Uterus (tissue), 3 donors: ENCODE measurements at regions not wholly inside any gene's neighbourhood (a gene's known extent, or its start where the extent isn't known, plus 50 kb on each side); places are given as distances from the start of the nearest gene placed in this dataset.

Experiments
- DNase-seq, 2 donors: peaks; one replicate each; pipeline ENCODE4 v3.0.0-alpha.2; 2019 to 2020
- H3K27ac ChIP-seq, 2 donors: fragments of 200-600 bp; sonication (generic); 1 replicate in 1 of 2; 2 replicates in 1 of 2; pipeline ENCODE4 v1.5.1; 2016 to 2018
- H3K27me3 ChIP-seq, 2 donors: fragments of 200-600 bp; sonication (generic); one replicate each; pipeline ENCODE4 v1.5.1; 2018 to 2019; ENCODE audit warnings: control low read depth in 1 of 2
- H3K36me3 ChIP-seq, 2 donors: fragments of 200-600 bp; sonication (generic); one replicate each; pipeline ENCODE4 v1.5.1; 2019; ENCODE audit warnings: control low read depth in 1 of 2
- H3K4me1 ChIP-seq, 2 donors: fragments of 200-600 bp; sonication (generic); one replicate each; pipeline ENCODE4 v1.5.1; 2018 to 2019; ENCODE audit warnings: control low read depth in 1 of 2
- H3K4me3 ChIP-seq, 2 donors: fragments of 200-600 bp; sonication (generic); 1 replicate in 1 of 2; 2 replicates in 1 of 2; pipeline ENCODE4 v1.5.1; 2018 to 2019; ENCODE audit warnings: mild to moderate bottlenecking in 1 of 2
- H3K9me3 ChIP-seq, 2 donors: fragments of 200-600 bp; sonication (generic); one replicate each; pipeline ENCODE4 v1.5.1; 2019; ENCODE audit warnings: control low read depth in 1 of 2
- CTCF ChIP-seq, 4 experiments: fragments of 200-600 bp in 2 of 4; fragments of 450-650 bp in 2 of 4; sonication (generic) in 2 of 4; IDR thresholded peaks; one replicate each; pipeline ENCODE4 v1.5.1; 2016 to 2019; ENCODE audit warnings: antibody characterized with exemption in 4 of 4, mild to moderate bottlenecking in 2 of 4, moderate library complexity in 1 of 4
- POLR2A ChIP-seq, 2 donors: fragments of 450-650 bp; IDR thresholded peaks; one replicate each; pipeline ENCODE4 v1.6.1; 2016; ENCODE audit warnings: antibody characterized with exemption in 2 of 2, mild to moderate bottlenecking in 1 of 2, moderate library complexity in 1 of 2
- intact Hi-C: fragments of 100-400 bp; cut with DNase I; formaldehyde crosslinking; loops from one replicate; pipeline ENCODE4 v1.15.1; 2023; ENCODE audit warnings: low total_unique reads
- donor health status: DM: yes; HTN: yes; CAD: no.

- no peaks in the 10 kb centered on the region for H3K36me3 ChIP-seq
- H3K9me3 ChIP-seq, result no peaks in the 10 kb centered on the region
- no peak overlapping the region for H3K27ac ChIP-seq
- intact Hi-C loops, result no loop called here
- no peak for DNase-seq
- H3K4me3 ChIP-seq, result no peak overlapping the region
- H3K4me1 ChIP-seq, result peaks cover 0 to under 1% of the 10 kb centered on the region in 2 donors
- H3K27me3 ChIP-seq, result no peaks in the 10 kb centered on the region
- TF ChIP-seq CTCF (IDR thresholded peaks at IDR 0.05), result no peak
- TF ChIP-seq POLR2A (IDR thresholded peaks at IDR 0.05), result no peak
Measured at GRCh38 chr2:10187661-10188060, 65.1 kb downstream of the RRM2 start.

GRCh38 chr2:10188211-10188610 is 65.7 kb downstream of the RRM2 start:
- H3K4me1 ChIP-seq, result peaks cover 0 to 6% of the 10 kb centered on the region in 2 donors
- TF ChIP-seq CTCF (IDR thresholded peaks at IDR 0.05) (no peak), POLR2A (IDR thresholded peaks at IDR 0.05) (no peak)
- intact Hi-C loops, result no loop called here
- no peaks in the 10 kb centered on the region for H3K9me3 ChIP-seq
- H3K36me3 ChIP-seq, result no peaks in the 10 kb centered on the region
- no peaks in the 10 kb centered on the region for H3K27me3 ChIP-seq
- DNase-seq, result no peak
- no peak overlapping the region for H3K4me3 ChIP-seq
- no peak overlapping the region for H3K27ac ChIP-seq

- no peaks in the 10 kb centered on the region for H3K27me3 ChIP-seq
- no peak for TF ChIP-seq POLR2A (IDR thresholded peaks at IDR 0.05)
- H3K4me1 ChIP-seq, result peaks cover 0 to 9% of the 10 kb centered on the region in 2 donors
- no peak overlapping the region for H3K27ac ChIP-seq
- H3K4me3 ChIP-seq, result no peak overlapping the region
- H3K36me3 ChIP-seq, result no peaks in the 10 kb centered on the region
- DNase-seq, result no peak
- intact Hi-C loops, result no loop called here
- no peaks in the 10 kb centered on the region for H3K9me3 ChIP-seq
Measured at GRCh38 chr2:10188729-10189305, 66.3 kb downstream of the RRM2 start.

GRCh38 chr2:10190255-10190654 is 67.7 kb downstream of the RRM2 start:
- Histone ChIP-seq H3K4me1 (peaks cover 0 to 15% of the 10 kb centered on the region in 2 donors), H3K36me3 (no peaks in the 10 kb centered on the region), H3K27ac (no peak overlapping the region), H3K9me3 (no peaks in the 10 kb centered on the region), H3K4me3 (no peak overlapping the region), H3K27me3 (no peaks in the 10 kb centered on the region)
- no peak for DNase-seq
- intact Hi-C loops, result no loop called here
- no peak for TF ChIP-seq CTCF (IDR thresholded peaks at IDR 0.05)
- no peak for TF ChIP-seq POLR2A (IDR thresholded peaks at IDR 0.05)

- TF ChIP-seq POLR2A (IDR thresholded peaks at IDR 0.05) (no peak), CTCF (IDR thresholded peaks at IDR 0.05) (no peak)
- DNase-seq, result no peak
Measured at GRCh38 chr2:10190737-10191532, 68.4 kb downstream of the RRM2 start.

More at GRCh38 chr2:10190737-10191532, 68.4 kb downstream of the RRM2 start:
- no peak overlapping the region for H3K4me3 ChIP-seq
- H3K27ac ChIP-seq, result no peak overlapping the region
- H3K27me3 ChIP-seq, result no peaks in the 10 kb centered on the region
- H3K36me3 ChIP-seq, result no peaks in the 10 kb centered on the region
- no peaks in the 10 kb centered on the region for H3K9me3 ChIP-seq
- H3K4me1 ChIP-seq, result peaks cover 0 to 15% of the 10 kb centered on the region in 2 donors
- intact Hi-C loops, result no loop called here
